ENCODE measurements at regions not wholly inside any gene's neighbourhood (a gene's known extent, or its start where the extent isn't known, plus 50 kb on each side); places are given as distances from the start of the nearest gene placed in this dataset.

- TF ChIP-seq CTCF (IDR thresholded peaks at IDR 0.05; ENCODE audit: borderline replicate concordance, extremely low read depth, low read length, poor library complexity, severe bottlenecking) (no peak), EZH2 (IDR thresholded peaks at IDR 0.05; ENCODE audit: borderline replicate concordance, low read depth, low read length, severe bottlenecking) (no peak)
Observed at GRCh38 chr11:103625624-103625965, 410.8 kb upstream of the DDI1 start.

Measured in DND-41 (cell line).